ENCODE measurements at regions not wholly inside any gene's neighbourhood (a gene's known extent, or its start where the extent isn't known, plus 50 kb on each side); places are given as distances from the start of the nearest gene placed in this dataset.
"Not testable (repeated sequence)": the region's sequence is repeated elsewhere in the genome, so short reads cannot be mapped to it uniquely, and the experiment has no call there.

DNA sequence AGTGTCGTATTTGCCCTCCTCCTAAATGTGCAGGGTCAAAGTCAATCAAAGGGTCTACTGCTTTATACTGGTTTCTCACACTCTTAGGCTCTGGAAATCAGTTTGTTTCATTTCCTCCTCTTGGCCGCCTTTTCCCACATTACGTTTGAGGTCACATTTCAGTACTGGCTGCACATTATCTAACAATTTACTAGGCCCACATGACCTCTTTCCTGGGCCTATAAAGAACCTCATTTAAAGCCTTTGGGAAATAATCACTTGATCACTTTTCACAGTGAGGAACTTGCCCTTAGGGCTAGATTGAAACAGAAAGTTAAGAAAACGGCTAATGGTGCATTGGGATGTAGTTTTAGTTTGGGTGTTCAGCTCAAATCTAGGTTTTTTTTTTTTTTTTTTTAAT, 497.5 kb downstream of the RERGL start:
- no peak overlapping the region for H3K4me3 ChIP-seq (ENCODE audit: low read depth, low read length)
- TF ChIP-seq, protein P1, sequence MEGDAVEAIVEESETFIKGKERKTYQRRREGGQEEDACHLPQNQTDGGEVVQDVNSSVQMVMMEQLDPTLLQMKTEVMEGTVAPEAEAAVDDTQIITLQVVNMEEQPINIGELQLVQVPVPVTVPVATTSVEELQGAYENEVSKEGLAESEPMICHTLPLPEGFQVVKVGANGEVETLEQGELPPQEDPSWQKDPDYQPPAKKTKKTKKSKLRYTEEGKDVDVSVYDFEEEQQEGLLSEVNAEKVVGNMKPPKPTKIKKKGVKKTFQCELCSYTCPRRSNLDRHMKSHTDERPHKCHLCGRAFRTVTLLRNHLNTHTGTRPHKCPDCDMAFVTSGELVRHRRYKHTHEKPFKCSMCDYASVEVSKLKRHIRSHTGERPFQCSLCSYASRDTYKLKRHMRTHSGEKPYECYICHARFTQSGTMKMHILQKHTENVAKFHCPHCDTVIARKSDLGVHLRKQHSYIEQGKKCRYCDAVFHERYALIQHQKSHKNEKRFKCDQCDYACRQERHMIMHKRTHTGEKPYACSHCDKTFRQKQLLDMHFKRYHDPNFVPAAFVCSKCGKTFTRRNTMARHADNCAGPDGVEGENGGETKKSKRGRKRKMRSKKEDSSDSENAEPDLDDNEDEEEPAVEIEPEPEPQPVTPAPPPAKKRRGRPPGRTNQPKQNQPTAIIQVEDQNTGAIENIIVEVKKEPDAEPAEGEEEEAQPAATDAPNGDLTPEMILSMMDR (IDR thresholded peaks at IDR 0.05; ENCODE audit: low read depth, low read length), result no peak

DNA sequence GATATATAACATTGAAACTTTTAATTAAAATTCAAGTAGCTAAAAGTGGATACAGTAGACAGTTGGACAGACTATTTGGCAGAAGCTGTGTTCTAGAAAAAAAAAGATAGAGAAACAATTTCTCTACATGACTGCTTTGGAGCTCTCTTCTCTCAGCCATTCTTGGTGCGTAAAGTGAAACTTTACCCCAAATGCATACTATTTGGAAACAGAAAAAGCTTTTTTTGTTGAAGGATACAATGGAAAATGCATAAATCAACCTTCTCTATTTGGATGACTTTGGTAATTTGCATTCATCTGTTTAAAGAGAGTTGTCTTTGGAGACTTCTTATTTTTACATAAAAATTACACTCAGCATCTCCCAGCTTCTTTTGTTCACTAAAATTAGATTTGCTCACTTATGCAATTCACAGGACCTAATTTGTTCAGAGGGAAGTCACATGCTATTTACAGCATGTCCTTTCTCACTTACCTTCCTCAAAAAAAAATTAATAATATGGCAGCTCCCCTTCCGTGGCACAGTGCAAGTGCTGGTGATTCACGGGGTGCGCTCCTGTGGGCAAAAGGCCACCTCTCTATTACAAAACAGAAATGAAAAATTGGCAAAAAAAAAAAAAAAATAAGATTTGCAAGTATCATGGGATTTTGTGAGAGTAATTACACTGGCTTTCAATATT, 498.9 kb downstream of the RERGL start:
- no peak overlapping the region for H3K4me3 ChIP-seq (ENCODE audit: low read depth, low read length)
- TF ChIP-seq, protein P1 (IDR thresholded peaks at IDR 0.05; ENCODE audit: low read depth, low read length), result no peak

DNA sequence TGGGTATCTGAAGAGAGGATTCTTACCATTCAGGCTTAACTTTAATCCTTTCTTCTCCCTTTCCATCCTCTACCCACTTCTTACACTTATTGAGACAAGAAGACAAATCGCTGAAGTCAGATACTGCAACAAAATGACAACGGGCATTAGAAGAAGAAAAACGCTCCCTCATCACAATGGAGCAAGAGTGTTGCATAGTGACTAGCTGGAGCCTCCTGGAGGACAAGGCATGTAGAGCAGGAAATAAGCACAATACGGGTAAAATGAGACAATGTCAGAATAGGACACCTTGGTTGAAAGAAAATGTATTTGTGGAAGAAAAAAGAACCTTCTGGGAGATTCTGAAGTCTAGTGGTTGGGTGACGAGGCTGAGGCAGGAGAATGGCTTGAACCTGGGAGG, 501.0 kb downstream of the RERGL start:
- TF ChIP-seq, protein P1 (IDR thresholded peaks at IDR 0.05; ENCODE audit: low read depth, low read length), result no peak
- no peak overlapping the region for H3K4me3 ChIP-seq (ENCODE audit: low read depth, low read length)

- no peak overlapping the region for H3K4me3 ChIP-seq (ENCODE audit: low read depth, low read length)
- TF ChIP-seq, protein P1 (IDR thresholded peaks at IDR 0.05; ENCODE audit: low read depth, low read length), result no peak
Measured at GRCh38 chr12:17579205-17580026, 510.6 kb downstream of the RERGL start.

DNA sequence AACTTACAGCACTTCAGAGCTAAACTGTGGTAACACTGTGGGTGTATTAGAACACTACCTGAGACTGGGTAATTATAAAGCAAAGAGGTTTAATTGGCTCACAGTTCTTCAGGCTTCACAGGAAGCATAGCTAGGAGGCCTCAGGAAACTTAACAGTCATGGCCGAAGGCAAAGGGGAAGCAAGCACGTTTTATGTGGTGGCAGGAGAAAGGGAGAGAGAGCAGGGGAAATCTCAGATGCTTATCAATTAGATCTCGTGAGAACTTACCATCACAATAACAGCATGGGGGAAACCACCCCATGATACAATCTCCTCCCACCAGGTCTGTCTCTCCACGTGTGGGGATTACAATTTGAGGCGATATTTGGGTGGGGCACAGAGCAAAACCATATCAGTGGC, 512.6 kb downstream of the RERGL start:
- TF ChIP-seq, protein P1 (IDR thresholded peaks at IDR 0.05; ENCODE audit: low read depth, low read length), result no peak
- no peak overlapping the region for H3K4me3 ChIP-seq (ENCODE audit: low read depth, low read length)

DNA sequence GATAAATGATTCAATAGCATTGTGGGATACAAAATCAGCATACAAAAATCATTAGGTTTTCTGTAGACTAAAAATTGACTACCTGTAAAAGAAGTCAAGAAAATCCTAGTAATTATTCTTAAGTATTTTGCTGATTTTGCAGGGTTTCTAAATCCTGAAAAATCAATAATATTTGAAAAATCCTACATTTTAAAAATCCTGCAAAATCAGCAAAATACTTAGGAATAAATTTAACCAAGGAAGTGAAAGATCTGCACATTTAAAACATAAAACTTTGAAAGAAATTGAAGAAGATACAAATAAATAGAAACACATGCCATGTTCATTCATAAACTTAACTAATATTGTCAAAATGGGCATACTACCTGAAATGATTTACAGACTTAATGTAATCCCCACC, 517.7 kb downstream of the RERGL start:
- no peak overlapping the region for H3K4me3 ChIP-seq (ENCODE audit: low read depth, low read length)
- TF ChIP-seq, protein P1 (IDR thresholded peaks at IDR 0.05; ENCODE audit: low read depth, low read length), result no peak

DNA sequence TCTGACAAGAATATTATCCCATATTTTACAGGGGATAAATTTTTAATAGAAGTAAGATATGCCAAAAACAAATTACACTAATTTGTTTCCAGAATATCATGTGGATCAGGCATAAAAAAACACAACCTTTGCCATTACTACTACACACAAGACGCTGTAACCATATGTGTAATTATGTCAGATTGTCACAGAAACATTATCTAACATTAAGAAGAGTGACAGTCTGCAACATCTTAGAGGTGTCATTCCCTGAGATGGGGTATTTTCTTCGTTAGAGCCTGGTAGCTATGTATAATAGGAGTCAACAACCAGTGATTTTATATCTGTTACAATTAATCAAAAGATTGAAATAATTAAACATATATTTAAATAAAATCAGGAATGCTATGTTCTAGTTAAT, 518.9 kb downstream of the RERGL start:
- TF ChIP-seq, protein P1 (IDR thresholded peaks at IDR 0.05; ENCODE audit: low read depth, low read length), result no peak
- no peak overlapping the region for H3K4me3 ChIP-seq (ENCODE audit: low read depth, low read length)

DNA sequence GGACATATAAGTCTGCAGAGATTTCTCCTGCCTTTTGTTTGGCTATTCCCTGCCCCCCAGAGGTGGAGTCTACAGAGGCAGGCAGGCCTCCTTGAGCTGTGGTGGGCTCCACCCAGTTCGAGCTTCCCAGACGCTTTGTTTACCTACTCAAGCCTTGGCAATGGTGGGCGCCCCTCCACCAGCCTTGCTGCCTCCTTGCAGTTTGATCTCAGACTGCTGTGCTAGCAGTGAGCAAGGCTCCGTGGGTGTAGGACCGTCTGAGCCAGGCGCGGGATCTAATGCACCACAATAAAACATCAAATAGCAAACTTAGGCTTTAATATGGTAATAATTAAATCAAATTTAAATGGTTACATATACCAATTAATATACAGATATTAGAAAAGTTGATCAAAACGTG, 525.4 kb downstream of the RERGL start:
- not testable (repeated sequence) for H3K4me3 ChIP-seq (ENCODE audit: low read depth, low read length)

Data from WI38 (cell line).